Activated CD4-positive, alpha-beta T cell treated with anti-CD3 and anti-CD28 coated beads, Interleukin-2, amount 10 ng/mL, durations not matched to agents 7 days and 5 days (primary cell): ENCODE measurements at regions not wholly inside any gene's neighbourhood (a gene's known extent, or its start where the extent isn't known, plus 50 kb on each side); places are given as distances from the start of the nearest gene placed in this dataset.
"Not testable (repeated sequence)": the region's sequence is repeated elsewhere in the genome, so short reads cannot be mapped to it uniquely, and the experiment has no call there.

Source experiments
- CTCF ChIA-PET: fragments of 350-600 bp; sonication (Branson Sonifier 250); formaldehyde crosslinking; loops from one replicate; lab custom pipeline; 2021; ENCODE audit warnings: antibody characterized with exemption; lab: Charles Lee
- POLR2A ChIA-PET: fragments of 350-600 bp; sonication (Branson Sonifier 250); formaldehyde crosslinking; loops from one replicate; lab custom pipeline; 2021; ENCODE audit warnings: antibody characterized with exemption; lab: Charles Lee
- DNase-seq: peaks from one replicate; pipeline ENCODE4 v3.0.0-alpha.2; 2020
- H3K27ac Mint-ChIP-seq: one replicate; pipeline ENCODE4 v1.8.0; 2021; ENCODE audit warnings: mild to moderate bottlenecking, moderate library complexity, mixed read lengths
- H3K27me3 Mint-ChIP-seq: one replicate; pipeline ENCODE4 v1.8.0; 2021; ENCODE audit warnings: mixed read lengths
- H3K36me3 Mint-ChIP-seq: one replicate; pipeline ENCODE4 v1.8.0; 2021; ENCODE audit warnings: low read depth, mixed read lengths
- H3K4me1 Mint-ChIP-seq: one replicate; pipeline ENCODE4 v1.8.0; 2021; ENCODE audit warnings: mixed read lengths
- H3K4me3 Mint-ChIP-seq: one replicate; pipeline ENCODE4 v1.8.0; 2021; ENCODE audit warnings: mild to moderate bottlenecking, moderate library complexity, mixed read lengths
- H3K9me3 Mint-ChIP-seq: one replicate; pipeline ENCODE4 v1.8.0; 2021; ENCODE audit warnings: mixed read lengths

- Mint-ChIP-seq H3K36me3 (no peaks in the 10 kb centered on the region), H3K27me3 (no peaks in the 10 kb centered on the region), H3K4me3 (no peak overlapping the region), H3K4me1 (no peaks in the 10 kb centered on the region), H3K9me3 (no peaks in the 10 kb centered on the region), H3K27ac (no peak overlapping the region)
- POLR2A ChIA-PET: no interaction called here
- CTCF ChIA-PET: no interaction called here
- no peak for DNase-seq
These were observed 1009.4 kb downstream of the TLE1 start for GRCh38 chr9:80679916-80680315.

GRCh38 chr9:80678906-80679305 lies 1010.4 kb downstream of the TLE1 start:
- no peaks in the 10 kb centered on the region for H3K36me3 Mint-ChIP-seq
- H3K27me3 Mint-ChIP-seq: no peaks in the 10 kb centered on the region
- H3K9me3 Mint-ChIP-seq: no peaks in the 10 kb centered on the region
- no peak overlapping the region for H3K4me3 Mint-ChIP-seq
- H3K27ac Mint-ChIP-seq: no peak overlapping the region
- H3K4me1 Mint-ChIP-seq: no peaks in the 10 kb centered on the region
- no peak for DNase-seq
- POLR2A ChIA-PET: no interaction called here
- CTCF ChIA-PET: no interaction called here

- Mint-ChIP-seq H3K36me3 (no peaks in the 10 kb centered on the region), H3K27ac (no peak overlapping the region), H3K9me3 (peaks cover 2% of the 10 kb centered on the region), H3K27me3 (no peaks in the 10 kb centered on the region), H3K4me3 (no peak overlapping the region), H3K4me1 (no peaks in the 10 kb centered on the region)
- no peak for DNase-seq
- ChIA-PET POLR2A (no interaction called here), CTCF (interaction anchor here (1.7 kb wide), 1 partner anchor 26 kb away, joined by 3 read pairs; no protein-coding TSS in a partner anchor)
These were observed 1015.9 kb downstream of the TLE1 start for GRCh38 chr9:80673496-80673895.

GRCh38 chr9:80665479-80665878 lies 1023.9 kb downstream of the TLE1 start:
- H3K4me1 Mint-ChIP-seq: no peaks in the 10 kb centered on the region
- H3K9me3 Mint-ChIP-seq: peaks cover 10% of the 10 kb centered on the region
- no peak overlapping the region for H3K4me3 Mint-ChIP-seq
- no peaks in the 10 kb centered on the region for H3K27me3 Mint-ChIP-seq
- ChIA-PET POLR2A (no interaction called here), CTCF (no interaction called here)
- H3K36me3 Mint-ChIP-seq: no peaks in the 10 kb centered on the region
- no peak overlapping the region for H3K27ac Mint-ChIP-seq
- no peak for DNase-seq

GRCh38 chr9:80664327-80665210 lies 1024.8 kb downstream of the TLE1 start:
- Mint-ChIP-seq H3K27ac (no peak overlapping the region), H3K36me3 (no peaks in the 10 kb centered on the region), H3K4me1 (no peaks in the 10 kb centered on the region), H3K27me3 (no peaks in the 10 kb centered on the region), H3K4me3 (no peak overlapping the region), H3K9me3 (peaks cover 9% of the 10 kb centered on the region)
- ChIA-PET POLR2A (no interaction called here), CTCF (no interaction called here)
- DNase-seq: no peak

GRCh38 chr9:80659751-80660150 lies 1029.6 kb downstream of the TLE1 start:
- H3K4me1 Mint-ChIP-seq, H3K9me3 Mint-ChIP-seq, H3K27me3 Mint-ChIP-seq, POLR2A ChIA-PET, H3K4me3 Mint-ChIP-seq, H3K27ac Mint-ChIP-seq, H3K36me3 Mint-ChIP-seq, DNase-seq, CTCF ChIA-PET: not testable (repeated sequence)

GRCh38 chr9:80651044-80651443 lies 1038.3 kb downstream of the TLE1 start:
- Mint-ChIP-seq H3K9me3 (no peaks in the 10 kb centered on the region), H3K36me3 (no peaks in the 10 kb centered on the region), H3K27ac (no peak overlapping the region), H3K27me3 (no peaks in the 10 kb centered on the region), H3K4me1 (no peaks in the 10 kb centered on the region), H3K4me3 (no peak overlapping the region)
- no peak for DNase-seq
- POLR2A ChIA-PET: no interaction called here
- CTCF ChIA-PET: no interaction called here

- ChIA-PET CTCF (no interaction called here), POLR2A (no interaction called here)
- DNase-seq: no peak
- Mint-ChIP-seq H3K4me3 (no peak overlapping the region), H3K36me3 (no peaks in the 10 kb centered on the region), H3K4me1 (no peaks in the 10 kb centered on the region), H3K27ac (no peak overlapping the region), H3K27me3 (no peaks in the 10 kb centered on the region), H3K9me3 (peaks cover 4% of the 10 kb centered on the region)
These were observed 1039.9 kb downstream of the TLE1 start for GRCh38 chr9:80649496-80649895.

GRCh38 chr9:80649001-80649420 lies 1040.3 kb downstream of the TLE1 start:
- POLR2A ChIA-PET: no interaction called here
- Mint-ChIP-seq H3K27ac (no peak overlapping the region), H3K9me3 (peaks cover 4% of the 10 kb centered on the region)

GRCh38 chr9:80648336-80648735 lies 1041.0 kb downstream of the TLE1 start:
- Mint-ChIP-seq H3K27me3 (no peaks in the 10 kb centered on the region), H3K27ac (no peak overlapping the region), H3K4me1 (no peaks in the 10 kb centered on the region), H3K36me3 (no peaks in the 10 kb centered on the region), H3K9me3 (peaks cover 4% of the 10 kb centered on the region), H3K4me3 (no peak overlapping the region)
- no peak for DNase-seq
- ChIA-PET POLR2A (no interaction called here), CTCF (no interaction called here)

More at GRCh38 chr9:80649001-80649420, 1040.3 kb downstream of the TLE1 start:
- Mint-ChIP-seq H3K4me1 (no peaks in the 10 kb centered on the region), H3K4me3 (no peak overlapping the region), H3K36me3 (no peaks in the 10 kb centered on the region), H3K27me3 (no peaks in the 10 kb centered on the region)
- no peak for DNase-seq
- CTCF ChIA-PET: no interaction called here

GRCh38 chr9:80646211-80646610 lies 1043.1 kb downstream of the TLE1 start:
- ChIA-PET POLR2A (no interaction called here), CTCF (no interaction called here)
- Mint-ChIP-seq H3K36me3 (no peaks in the 10 kb centered on the region), H3K4me1 (no peaks in the 10 kb centered on the region), H3K4me3 (no peak overlapping the region), H3K27me3 (no peaks in the 10 kb centered on the region), H3K27ac (no peak overlapping the region), H3K9me3 (peaks cover 7% of the 10 kb centered on the region)
- DNase-seq: no peak

GRCh38 chr9:80644044-80644443 lies 1045.3 kb downstream of the TLE1 start:
- POLR2A ChIA-PET: no interaction called here
- Mint-ChIP-seq H3K9me3 (peaks cover 7% of the 10 kb centered on the region), H3K36me3 (no peaks in the 10 kb centered on the region), H3K4me1 (no peaks in the 10 kb centered on the region), H3K4me3 (no peak overlapping the region), H3K27ac (no peak overlapping the region), H3K27me3 (no peaks in the 10 kb centered on the region)
- no peak for DNase-seq
- CTCF ChIA-PET: no interaction called here

- Mint-ChIP-seq H3K4me1 (no peaks in the 10 kb centered on the region), H3K4me3 (no peak overlapping the region), H3K9me3 (peaks cover 11% of the 10 kb centered on the region), H3K36me3 (no peaks in the 10 kb centered on the region), H3K27me3 (no peaks in the 10 kb centered on the region), H3K27ac (no peak overlapping the region)
- no peak for DNase-seq
- ChIA-PET CTCF (no interaction called here), POLR2A (no interaction called here)
These were observed 1054.3 kb downstream of the TLE1 start for GRCh38 chr9:80635065-80635464.

- no peak for DNase-seq
- peaks cover 8% of the 10 kb centered on the region for H3K9me3 Mint-ChIP-seq
- no peaks in the 10 kb centered on the region for H3K36me3 Mint-ChIP-seq
- no peaks in the 10 kb centered on the region for H3K4me1 Mint-ChIP-seq
- CTCF ChIA-PET: no interaction called here
- no peak overlapping the region for H3K27ac Mint-ChIP-seq
- H3K4me3 Mint-ChIP-seq: no peak overlapping the region
- POLR2A ChIA-PET: no interaction called here
- no peaks in the 10 kb centered on the region for H3K27me3 Mint-ChIP-seq
These were observed 1057.3 kb downstream of the TLE1 start for GRCh38 chr9:80632041-80632440.
